WERI-Rb-1 (cell line): ENCODE measurements at regions not wholly inside any gene's neighbourhood (a gene's known extent, or its start where the extent isn't known, plus 50 kb on each side); places are given as distances from the start of the nearest gene placed in this dataset.

ENCODE experiments used
- DNase-seq: peaks from one replicate; pipeline ENCODE4 v3.0.0-alpha.2; 2020
- H3K27ac ChIP-seq: fragments of 250-450 bp; sonication (Bioruptor Pico); 2 replicates; pipeline ENCODE4 v1.5.1; 2020; ENCODE audit warnings: mild to moderate bottlenecking, moderate library complexity
- H3K27me3 ChIP-seq: fragments of 250-450 bp; sonication (Bioruptor Pico); 2 replicates; pipeline ENCODE4 v1.5.1; 2021; ENCODE audit warnings: mild to moderate bottlenecking, low read depth, moderate library complexity; ENCODE audit not compliant: insufficient read depth, severe bottlenecking
- H3K36me3 ChIP-seq: fragments of 250-450 bp; sonication (Bioruptor Pico); 2 replicates; pipeline ENCODE4 v1.5.1; 2020; ENCODE audit warnings: mild to moderate bottlenecking, moderate library complexity
- H3K4me3 ChIP-seq: 2 replicates; pipeline ENCODE4 v1.5.1; 2011; ENCODE audit warnings: low read depth, mild to moderate bottlenecking, control low read depth, low read length
- H3K9me3 ChIP-seq: fragments of 250-450 bp; sonication (Bioruptor Pico); 2 replicates; pipeline ENCODE4 v1.5.1; 2021; ENCODE audit warnings: mild to moderate bottlenecking, moderate library complexity; ENCODE audit not compliant: severe bottlenecking
- TF ChIP-seq, protein P1 (sequence below): IDR thresholded peaks from 2 replicates; pipeline ENCODE4 v1.5.1; 2011; ENCODE audit warnings: low read depth, mild to moderate bottlenecking, control low read depth, inconsistent platforms, low read length

DNA sequence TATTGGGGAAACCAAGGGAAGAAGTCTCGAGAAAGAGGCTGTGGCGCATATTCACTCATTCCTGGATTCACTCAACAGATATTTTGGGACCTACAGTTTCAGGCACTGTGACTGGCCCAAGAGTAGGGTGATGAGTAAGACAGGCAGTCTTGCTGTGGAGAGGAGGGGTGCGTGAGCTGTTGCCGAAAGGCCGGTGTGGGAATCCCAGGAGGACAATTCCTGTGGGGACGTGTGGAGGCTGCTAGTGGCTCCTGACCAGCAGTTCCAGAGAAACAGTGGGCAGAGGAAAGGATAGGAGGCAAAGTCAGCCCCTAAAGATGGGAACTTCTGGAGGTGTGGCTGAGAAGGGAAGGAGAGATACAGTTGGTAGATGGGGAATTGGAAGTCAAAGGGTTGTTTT lies 59.3 kb upstream of the GRB10 start:
- Histone ChIP-seq H3K36me3 (no peaks in the 10 kb centered on the region), H3K9me3 (no peaks in the 10 kb centered on the region), H3K27ac (no peak overlapping the region), H3K27me3 (peaks cover 3% of the 10 kb centered on the region), H3K4me3 (no peak overlapping the region)
- TF ChIP-seq, protein P1, sequence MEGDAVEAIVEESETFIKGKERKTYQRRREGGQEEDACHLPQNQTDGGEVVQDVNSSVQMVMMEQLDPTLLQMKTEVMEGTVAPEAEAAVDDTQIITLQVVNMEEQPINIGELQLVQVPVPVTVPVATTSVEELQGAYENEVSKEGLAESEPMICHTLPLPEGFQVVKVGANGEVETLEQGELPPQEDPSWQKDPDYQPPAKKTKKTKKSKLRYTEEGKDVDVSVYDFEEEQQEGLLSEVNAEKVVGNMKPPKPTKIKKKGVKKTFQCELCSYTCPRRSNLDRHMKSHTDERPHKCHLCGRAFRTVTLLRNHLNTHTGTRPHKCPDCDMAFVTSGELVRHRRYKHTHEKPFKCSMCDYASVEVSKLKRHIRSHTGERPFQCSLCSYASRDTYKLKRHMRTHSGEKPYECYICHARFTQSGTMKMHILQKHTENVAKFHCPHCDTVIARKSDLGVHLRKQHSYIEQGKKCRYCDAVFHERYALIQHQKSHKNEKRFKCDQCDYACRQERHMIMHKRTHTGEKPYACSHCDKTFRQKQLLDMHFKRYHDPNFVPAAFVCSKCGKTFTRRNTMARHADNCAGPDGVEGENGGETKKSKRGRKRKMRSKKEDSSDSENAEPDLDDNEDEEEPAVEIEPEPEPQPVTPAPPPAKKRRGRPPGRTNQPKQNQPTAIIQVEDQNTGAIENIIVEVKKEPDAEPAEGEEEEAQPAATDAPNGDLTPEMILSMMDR: no peak
- no peak for DNase-seq

DNA sequence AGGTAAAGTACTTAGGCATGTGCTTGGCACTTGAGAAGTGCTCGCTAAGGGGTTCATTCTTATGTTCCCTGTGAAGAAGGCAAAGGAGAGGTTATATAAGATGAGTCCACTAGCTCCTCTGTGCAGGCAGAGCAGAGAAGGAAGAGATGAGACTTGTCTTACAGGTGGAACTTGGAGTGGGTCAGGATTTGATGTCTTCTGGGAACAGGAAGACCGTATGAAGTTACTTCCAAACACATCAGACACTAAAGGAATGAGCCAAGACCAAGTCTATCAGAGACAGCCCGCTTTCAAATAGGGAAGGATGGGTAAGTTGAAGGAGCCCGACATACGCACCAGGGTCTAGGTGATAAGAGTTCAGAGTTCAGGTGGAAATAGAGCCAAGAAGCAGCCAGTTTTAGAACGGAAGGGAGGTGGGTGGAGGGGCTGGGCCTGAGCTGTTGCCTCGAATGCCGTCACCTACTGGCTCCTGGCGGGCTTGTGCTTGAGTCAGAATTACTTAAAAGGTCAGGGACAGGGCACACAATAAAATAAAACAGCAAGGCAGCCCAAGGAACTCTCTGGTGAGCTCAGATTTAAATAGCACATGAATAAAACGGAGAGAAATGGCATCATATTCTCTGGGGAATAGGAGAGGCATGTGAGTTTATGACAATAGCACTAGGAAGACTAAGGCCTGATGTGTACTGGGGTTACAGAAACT lies 56.1 kb upstream of the GRB10 start:
- no peak overlapping the region for H3K27ac ChIP-seq
- TF ChIP-seq, protein P1: no peak
- peaks cover 7% of the 10 kb centered on the region for H3K27me3 ChIP-seq
- H3K9me3 ChIP-seq: no peaks in the 10 kb centered on the region
- H3K4me3 ChIP-seq: no peak overlapping the region
- DNase-seq: no peak
- H3K36me3 ChIP-seq: no peaks in the 10 kb centered on the region

DNA sequence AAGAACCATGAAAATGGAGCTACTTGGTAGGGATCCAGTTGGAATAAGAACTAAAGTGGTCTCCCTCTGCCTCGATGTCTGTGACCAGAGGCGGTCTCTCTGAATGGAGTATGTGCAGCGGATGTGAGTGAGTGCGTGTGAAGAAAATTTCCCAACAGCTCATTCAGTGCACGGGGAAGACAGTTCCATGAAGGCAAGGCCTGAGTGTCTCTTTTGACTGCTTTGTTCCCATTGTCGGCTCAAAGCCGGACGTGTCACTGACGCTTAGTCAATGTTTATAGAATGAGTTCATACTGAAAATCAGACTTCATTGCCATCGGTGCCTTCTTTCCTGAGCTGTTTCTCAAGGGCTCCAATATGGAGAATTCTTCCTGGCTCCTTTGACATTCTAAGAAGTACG lies 55.3 kb upstream of the GRB10 start:
- Histone ChIP-seq H3K9me3 (no peaks in the 10 kb centered on the region), H3K27me3 (peaks cover 14% of the 10 kb centered on the region), H3K36me3 (no peaks in the 10 kb centered on the region), H3K27ac (no peak overlapping the region), H3K4me3 (no peak overlapping the region)
- TF ChIP-seq, protein P1: no peak
- no peak for DNase-seq

DNA sequence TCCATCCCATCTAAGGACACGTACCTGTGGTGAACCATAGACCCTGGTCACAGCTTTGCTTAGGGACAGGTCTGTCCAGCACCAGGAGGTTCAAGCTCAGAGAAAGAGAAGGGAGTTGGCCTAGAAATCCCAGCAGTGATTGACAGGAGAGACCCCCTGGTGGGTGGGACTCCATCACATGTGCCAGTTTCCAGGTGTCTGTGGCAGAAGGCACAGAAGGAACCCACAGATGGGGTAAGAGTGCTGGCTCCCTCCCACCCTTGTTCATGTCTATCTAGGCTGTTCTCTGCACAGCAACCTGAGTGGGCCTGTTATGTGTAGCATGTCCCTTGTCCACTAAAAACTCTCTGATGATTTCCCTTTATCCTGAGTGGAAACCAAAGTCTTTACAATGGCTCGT lies 54.0 kb upstream of the GRB10 start:
- TF ChIP-seq, protein P1: no peak
- H3K36me3 ChIP-seq: no peaks in the 10 kb centered on the region
- H3K27me3 ChIP-seq: peaks cover 25% of the 10 kb centered on the region
- no peak for DNase-seq
- no peaks in the 10 kb centered on the region for H3K9me3 ChIP-seq
- H3K4me3 ChIP-seq: no peak overlapping the region
- no peak overlapping the region for H3K27ac ChIP-seq

DNA sequence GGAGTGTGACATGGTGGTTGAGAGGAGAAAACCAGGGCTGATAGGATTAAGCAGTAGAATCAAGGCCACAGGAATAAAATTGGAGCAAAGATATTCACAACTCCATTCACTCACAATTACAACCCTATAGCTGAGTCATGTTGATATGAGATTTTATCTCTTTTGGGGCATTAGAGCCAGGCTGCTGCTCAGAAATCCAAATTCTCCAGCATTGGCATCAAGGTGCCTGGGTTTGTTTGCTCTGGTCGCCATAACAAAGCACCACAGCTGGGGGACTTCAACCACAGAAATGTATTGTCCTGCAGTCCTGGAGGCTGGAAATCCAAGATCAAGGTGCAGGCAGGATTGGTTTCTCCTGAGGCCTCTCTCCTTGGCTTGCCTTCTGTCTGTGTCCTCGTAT lies 52.5 kb upstream of the GRB10 start:
- DNase-seq: no peak
- TF ChIP-seq, protein P1: no peak
- no peaks in the 10 kb centered on the region for H3K9me3 ChIP-seq
- H3K27ac ChIP-seq: no peak overlapping the region
- no peaks in the 10 kb centered on the region for H3K36me3 ChIP-seq
- H3K4me3 ChIP-seq: no peak overlapping the region
- peaks cover 30% of the 10 kb centered on the region for H3K27me3 ChIP-seq

DNA sequence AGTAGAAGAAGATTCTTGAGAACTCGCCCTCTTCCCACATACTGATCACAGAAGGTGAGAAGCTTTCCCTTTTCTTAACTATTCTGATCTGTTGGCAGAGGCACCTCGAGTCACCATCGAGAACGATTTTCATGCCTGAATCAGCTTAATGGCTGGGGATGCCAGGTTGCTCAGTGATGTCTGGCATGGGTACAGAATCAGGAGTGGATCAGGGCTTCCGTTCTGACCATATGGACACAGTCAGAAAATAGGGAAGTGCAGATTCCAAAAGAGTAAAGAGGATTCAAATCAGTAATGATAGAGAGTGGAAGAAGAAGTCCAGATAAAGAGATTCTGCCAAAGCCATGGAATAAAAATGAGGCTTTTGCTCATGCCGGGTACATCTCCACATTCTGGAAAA lies 52.0 kb upstream of the GRB10 start:
- no peak for DNase-seq
- Histone ChIP-seq H3K27ac (no peak overlapping the region), H3K9me3 (no peaks in the 10 kb centered on the region), H3K27me3 (peaks cover 30% of the 10 kb centered on the region), H3K36me3 (no peaks in the 10 kb centered on the region), H3K4me3 (no peak overlapping the region)
- TF ChIP-seq, protein P1: no peak
